Activated CD4-positive, alpha-beta T cell treated with anti-CD3 and anti-CD28 coated beads for 36 hours (primary cell): ENCODE measurements at regions not wholly inside any gene's neighbourhood (a gene's known extent, or its start where the extent isn't known, plus 50 kb on each side); places are given as distances from the start of the nearest gene placed in this dataset.

Experiments used
- ATAC-seq: fragments of 200-7000 bp; cut with Tn5 transposase; one replicate; pipeline ENCODE4 v1.10.0; 2021; ENCODE audit warnings: mild to moderate bottlenecking, moderate library complexity
- CTCF ChIA-PET: fragments of 350-600 bp; sonication (Branson Sonifier 250); formaldehyde crosslinking; loops from one replicate; lab custom pipeline; 2021; ENCODE audit warnings: antibody characterized with exemption; lab: Charles Lee
- POLR2A ChIA-PET: fragments of 350-600 bp; sonication (Branson Sonifier 250); formaldehyde crosslinking; loops from one replicate; lab custom pipeline; 2021; ENCODE audit warnings: antibody characterized with exemption, inconsistent platforms; lab: Charles Lee
- DNase-seq: peaks from one replicate; pipeline ENCODE4 v3.0.0-alpha.2; 2020
- H3K27ac Mint-ChIP-seq: one replicate; pipeline ENCODE4 v1.8.0; 2021; ENCODE audit warnings: mixed read lengths
- H3K27me3 Mint-ChIP-seq: one replicate; pipeline ENCODE4 v1.8.0; 2021; ENCODE audit warnings: mixed read lengths
- H3K36me3 Mint-ChIP-seq: one replicate; pipeline ENCODE4 v1.8.0; 2021; ENCODE audit warnings: low read depth, mixed read lengths
- H3K4me1 Mint-ChIP-seq: one replicate; pipeline ENCODE4 v1.8.0; 2021; ENCODE audit warnings: mixed read lengths
- H3K4me3 Mint-ChIP-seq: one replicate; pipeline ENCODE4 v1.8.0; 2021; ENCODE audit warnings: mild to moderate bottlenecking, moderate library complexity, mixed read lengths
- H3K9me3 Mint-ChIP-seq: one replicate; pipeline ENCODE4 v1.8.0; 2021; ENCODE audit warnings: low read depth, mixed read lengths
- intact Hi-C, 2 experiments: fragments of 100-400 bp; cut with DNase I in 1 of 2; cut with micrococcal nuclease in 1 of 2; formaldehyde crosslinking; loops; one replicate each; pipeline versions ENCODE4 v1.14.2 to v1.15.1; 2022 to 2024; cut with DNase I, micrococcal nuclease

GRCh38 chr20:19820555-19821211 lies 62.6 kb downstream of the RIN2 start:
- CTCF ChIA-PET = interaction anchor here (1.0 kb wide), 1 partner anchor 8 kb away, joined by 4 read pairs; no protein-coding TSS in a partner anchor
- peaks cover under 1% of the 10 kb centered on the region for H3K27me3 Mint-ChIP-seq

GRCh38 chr20:19821606-19822005 lies 63.5 kb downstream of the RIN2 start:
- H3K27ac Mint-ChIP-seq = no peak overlapping the region
- no peak overlapping the region for H3K4me3 Mint-ChIP-seq
- no peaks in the 10 kb centered on the region for H3K9me3 Mint-ChIP-seq
- H3K4me1 Mint-ChIP-seq = no peaks in the 10 kb centered on the region
- DNase-seq (no peak), ATAC-seq (no peak)
- H3K27me3 Mint-ChIP-seq = no peaks in the 10 kb centered on the region
- H3K36me3 Mint-ChIP-seq = no peaks in the 10 kb centered on the region
- intact Hi-C loops = no loop called here
- POLR2A ChIA-PET = no interaction called here
- CTCF ChIA-PET = no interaction called here

More at GRCh38 chr20:19820555-19821211, 62.6 kb downstream of the RIN2 start:
- ATAC-seq (no peak), DNase-seq (no peak)
- intact Hi-C loops = no loop called here
- H3K4me1 Mint-ChIP-seq = peaks cover 1% of the 10 kb centered on the region
- no peaks in the 10 kb centered on the region for H3K36me3 Mint-ChIP-seq
- H3K9me3 Mint-ChIP-seq = no peaks in the 10 kb centered on the region
- no peak overlapping the region for H3K27ac Mint-ChIP-seq
- H3K4me3 Mint-ChIP-seq = no peak overlapping the region
- POLR2A ChIA-PET = interaction anchor here (0.5 kb wide), 1 partner anchor 23 kb away, joined by 9 read pairs; no protein-coding TSS in a partner anchor

- no peak overlapping the region for H3K4me3 Mint-ChIP-seq
- H3K27me3 Mint-ChIP-seq = no peaks in the 10 kb centered on the region
- ATAC-seq = no peak
- intact Hi-C loops = no loop called here
- H3K4me1 Mint-ChIP-seq = peaks cover 4% of the 10 kb centered on the region
- ChIA-PET POLR2A (no interaction called here), CTCF (no interaction called here)
- no peak overlapping the region for H3K27ac Mint-ChIP-seq
- H3K9me3 Mint-ChIP-seq = no peaks in the 10 kb centered on the region
- no peaks in the 10 kb centered on the region for H3K36me3 Mint-ChIP-seq
- no peak for DNase-seq
Measured at GRCh38 chr20:19823216-19823615, 65.2 kb downstream of the RIN2 start.

DNA sequence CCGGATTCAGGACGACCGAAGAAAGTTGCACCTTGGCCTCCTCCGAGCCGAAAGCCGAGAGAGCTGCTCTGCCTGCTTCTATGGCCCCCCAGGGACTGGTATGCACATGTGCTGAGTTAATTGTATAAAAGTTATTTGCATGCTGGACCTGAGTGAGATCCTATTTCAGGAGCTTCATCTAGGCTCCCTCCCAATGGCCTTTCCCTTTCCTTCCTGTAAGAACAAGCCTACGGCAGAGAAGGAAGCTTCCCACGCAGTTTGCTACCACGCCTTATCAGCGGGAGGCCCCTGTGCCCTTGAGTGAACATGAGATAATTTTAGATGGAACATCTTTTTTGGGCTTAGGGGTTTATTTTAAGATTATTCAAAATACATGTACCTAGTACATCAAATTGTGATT lies 65.9 kb downstream of the RIN2 start:
- ChIA-PET POLR2A (no interaction called here), CTCF (no interaction called here)
- Mint-ChIP-seq H3K9me3 (no peaks in the 10 kb centered on the region), H3K4me1 (peaks cover 10% of the 10 kb centered on the region), H3K4me3 (no peak overlapping the region), H3K36me3 (no peaks in the 10 kb centered on the region), H3K27me3 (no peaks in the 10 kb centered on the region), H3K27ac (no peak overlapping the region)
- ATAC-seq (no peak), DNase-seq (no peak)
- intact Hi-C loops = no loop called here

DNA sequence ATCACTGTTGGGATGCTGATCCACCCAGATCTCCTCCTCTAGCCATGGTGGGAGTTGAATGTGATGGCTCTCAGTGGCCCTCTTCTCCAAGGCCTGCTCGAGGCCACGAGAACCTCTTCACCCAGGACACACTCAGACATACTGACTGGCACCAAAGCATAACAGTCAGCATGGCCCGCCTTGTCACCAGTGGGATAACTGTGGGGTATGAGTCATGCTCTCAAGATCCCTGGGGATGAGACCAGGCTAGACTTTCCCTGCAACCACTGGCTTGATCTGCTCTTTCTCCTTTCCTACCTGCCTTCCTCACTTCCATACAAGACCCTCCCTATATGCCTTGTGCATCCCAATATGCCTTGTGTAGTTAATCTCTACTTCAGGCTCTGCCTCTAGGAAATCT lies 66.8 kb downstream of the RIN2 start:
- no peaks in the 10 kb centered on the region for H3K9me3 Mint-ChIP-seq
- no peaks in the 10 kb centered on the region for H3K27me3 Mint-ChIP-seq
- H3K36me3 Mint-ChIP-seq = no peaks in the 10 kb centered on the region
- intact Hi-C loops = loop anchor here in 1 of 2 experiments (5.0 kb wide), 2 partner anchors 88 to 112 kb away; no protein-coding TSS in a partner anchor
- CTCF ChIA-PET = no interaction called here
- no peak overlapping the region for H3K4me3 Mint-ChIP-seq
- POLR2A ChIA-PET = no interaction called here
- ATAC-seq = no peak
- peaks cover 10% of the 10 kb centered on the region for H3K4me1 Mint-ChIP-seq
- H3K27ac Mint-ChIP-seq = no peak overlapping the region
- DNase-seq = no peak

DNA sequence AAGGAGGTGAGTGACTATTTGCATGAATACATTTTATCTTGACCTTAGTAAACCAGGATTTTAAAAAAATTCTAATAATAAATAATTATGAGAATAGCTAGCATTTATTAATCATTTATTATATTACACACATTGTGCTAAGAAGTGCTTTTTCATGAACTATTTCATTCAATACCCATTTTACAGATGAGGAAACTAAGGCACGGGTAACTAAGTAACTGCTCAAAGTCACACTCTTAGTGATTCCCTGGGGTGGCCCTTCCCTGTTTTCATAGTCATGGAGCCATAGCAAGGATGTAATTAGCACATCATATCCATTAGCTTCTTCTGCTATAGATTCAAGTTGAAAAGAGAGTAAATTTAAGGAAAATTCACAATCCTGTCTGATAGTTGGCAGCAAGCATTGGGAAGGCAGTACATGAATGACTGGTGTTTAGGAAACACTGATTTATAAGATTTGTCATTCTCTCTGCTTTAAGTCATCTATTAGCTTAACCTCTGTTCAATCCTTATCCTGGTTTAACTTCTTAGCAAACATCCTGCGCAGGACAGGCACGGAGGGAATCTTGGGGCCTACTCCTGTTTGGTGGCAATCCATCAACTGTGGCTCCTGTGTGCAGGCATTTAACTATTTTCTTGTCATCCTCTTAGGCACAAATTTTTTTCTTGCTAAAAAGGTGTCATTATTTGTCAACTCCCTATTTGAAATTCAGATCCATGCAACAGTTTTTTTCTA lies 68.3 kb downstream of the RIN2 start:
- ChIA-PET POLR2A (no interaction called here), CTCF (interaction anchor here (0.9 kb wide), 1 partner anchor 14 kb away, joined by 3 read pairs; no protein-coding TSS in a partner anchor)
- H3K27me3 Mint-ChIP-seq = peaks cover 5% of the 10 kb centered on the region
- no peak overlapping the region for H3K27ac Mint-ChIP-seq
- H3K4me3 Mint-ChIP-seq = no peak overlapping the region
- no peak for DNase-seq
- ATAC-seq = no peak
- no peaks in the 10 kb centered on the region for H3K36me3 Mint-ChIP-seq
- intact Hi-C loops = loop anchor here in 1 of 2 experiments (5.0 kb wide), 2 partner anchors 89 to 111 kb away; no protein-coding TSS in a partner anchor
- peaks cover 10% of the 10 kb centered on the region for H3K4me1 Mint-ChIP-seq
- H3K9me3 Mint-ChIP-seq = no peaks in the 10 kb centered on the region

DNA sequence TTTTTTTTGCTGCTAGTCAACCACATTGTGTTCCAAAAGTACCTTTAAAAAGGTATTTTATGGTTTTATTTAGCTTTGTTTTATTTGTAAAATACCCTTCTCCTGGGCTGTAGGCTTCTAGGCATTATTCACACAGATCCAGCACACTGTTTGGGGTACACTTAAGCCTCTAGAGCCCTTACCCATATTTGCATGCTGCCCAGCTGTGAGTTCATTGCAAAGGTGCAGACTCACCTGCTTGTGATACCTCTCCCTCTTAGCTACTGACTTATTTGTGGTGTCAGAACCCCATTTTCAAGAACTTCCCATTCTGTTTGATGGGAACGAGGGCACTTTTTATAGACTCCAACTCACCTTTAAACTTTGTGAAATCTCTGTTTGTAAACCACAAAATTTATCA lies 69.8 kb downstream of the RIN2 start:
- intact Hi-C loops = loop anchor here in 1 of 2 experiments (5.0 kb wide), 2 partner anchors 91 to 109 kb away; no protein-coding TSS in a partner anchor
- H3K4me1 Mint-ChIP-seq = peaks cover 13% of the 10 kb centered on the region
- DNase-seq (no peak), ATAC-seq (no peak)
- POLR2A ChIA-PET = no interaction called here
- H3K27me3 Mint-ChIP-seq = peaks cover 7% of the 10 kb centered on the region
- no peaks in the 10 kb centered on the region for H3K36me3 Mint-ChIP-seq
- no peaks in the 10 kb centered on the region for H3K9me3 Mint-ChIP-seq
- CTCF ChIA-PET = interaction anchor here (0.6 to 1.2 kb wide), 4 partner anchors 123 to 1414 kb away, joined by 3 to 4 read pairs (median 4); no protein-coding TSS in a partner anchor
- H3K4me3 Mint-ChIP-seq = no peak overlapping the region
- no peak overlapping the region for H3K27ac Mint-ChIP-seq

- no peaks in the 10 kb centered on the region for H3K36me3 Mint-ChIP-seq
- DNase-seq (peak; percentile 58), ATAC-seq (peak; percentile 95)
- CTCF ChIA-PET = interaction anchor here (1.0 to 1.2 kb wide), 3 partner anchors 17 to 135 kb away, joined by 3 to 4 read pairs (median 3); no protein-coding TSS in a partner anchor
- peaks cover 15% of the 10 kb centered on the region for H3K4me1 Mint-ChIP-seq
- no peak overlapping the region for H3K27ac Mint-ChIP-seq
- intact Hi-C loops = loop anchor here in 1 of 2 experiments (5.0 kb wide), 2 partner anchors 91 to 109 kb away; no protein-coding TSS in a partner anchor
- H3K9me3 Mint-ChIP-seq = no peaks in the 10 kb centered on the region
- H3K4me3 Mint-ChIP-seq = no peak overlapping the region
- POLR2A ChIA-PET = no interaction called here
- peaks cover 7% of the 10 kb centered on the region for H3K27me3 Mint-ChIP-seq
Measured at GRCh38 chr20:19828232-19828631, 70.2 kb downstream of the RIN2 start.

- CTCF ChIA-PET = no interaction called here
- intact Hi-C loops = no loop called here
- H3K27ac Mint-ChIP-seq = no peak overlapping the region
Measured at GRCh38 chr20:19830211-19830785, 72.2 kb downstream of the RIN2 start.

GRCh38 chr20:19832875-19833274 lies 74.8 kb downstream of the RIN2 start:
- no peak overlapping the region for H3K27ac Mint-ChIP-seq
- POLR2A ChIA-PET = no interaction called here
- H3K4me3 Mint-ChIP-seq = no peak overlapping the region
- DNase-seq (peak; percentile 55), ATAC-seq (peak; percentile 27)
- H3K4me1 Mint-ChIP-seq = peaks cover 17% of the 10 kb centered on the region
- intact Hi-C loops = no loop called here
- no peaks in the 10 kb centered on the region for H3K36me3 Mint-ChIP-seq
- peaks cover 12% of the 10 kb centered on the region for H3K27me3 Mint-ChIP-seq
- no peaks in the 10 kb centered on the region for H3K9me3 Mint-ChIP-seq
- CTCF ChIA-PET = interaction anchor here (0.6 to 1.3 kb wide), 2 partner anchors 47 to 461 kb away, joined by 3 read pairs; no protein-coding TSS in a partner anchor

More at GRCh38 chr20:19830211-19830785, 72.2 kb downstream of the RIN2 start:
- POLR2A ChIA-PET = no interaction called here
- Mint-ChIP-seq H3K36me3 (no peaks in the 10 kb centered on the region), H3K4me3 (no peak overlapping the region), H3K27me3 (peaks cover 10% of the 10 kb centered on the region), H3K4me1 (peaks cover 17% of the 10 kb centered on the region), H3K9me3 (no peaks in the 10 kb centered on the region)
- no peak for DNase-seq
- no peak for ATAC-seq

DNA sequence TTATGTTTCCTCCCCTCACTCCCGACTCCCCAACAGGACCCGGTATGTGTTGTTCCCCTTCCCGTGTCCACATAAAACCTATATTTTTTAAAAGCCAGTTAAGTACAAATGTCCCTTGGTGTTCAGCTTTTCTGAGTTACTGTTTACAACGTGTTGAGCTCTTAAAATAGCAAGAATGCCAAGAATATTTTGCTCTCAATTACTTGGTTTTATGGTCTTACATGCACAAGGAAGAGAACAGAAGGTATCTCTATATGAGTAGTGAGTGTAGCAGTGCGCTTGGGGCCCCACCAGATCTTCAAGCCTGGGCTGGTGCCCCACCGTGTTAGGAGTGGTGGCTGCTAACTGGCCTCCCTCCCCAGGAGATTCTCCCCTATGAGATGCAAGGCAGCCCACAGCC lies 75.3 kb downstream of the RIN2 start:
- intact Hi-C loops = no loop called here
- POLR2A ChIA-PET = no interaction called here

More for the DNA sequence above, 75.3 kb downstream of the RIN2 start:
- Mint-ChIP-seq H3K4me1 (peaks cover 12% of the 10 kb centered on the region), H3K4me3 (no peak overlapping the region), H3K27ac (no peak overlapping the region), H3K9me3 (no peaks in the 10 kb centered on the region), H3K36me3 (no peaks in the 10 kb centered on the region), H3K27me3 (peaks cover 12% of the 10 kb centered on the region)
- CTCF ChIA-PET = interaction anchor here (0.6 to 1.3 kb wide), 3 partner anchors 47 to 461 kb away, joined by 3 read pairs; no protein-coding TSS in a partner anchor
- DNase-seq (no peak), ATAC-seq (no peak)
